GM12878 (cell line): ENCODE measurements at regions not wholly inside any gene's neighbourhood (a gene's known extent, or its start where the extent isn't known, plus 50 kb on each side); places are given as distances from the start of the nearest gene placed in this dataset.

Source experiments
- ATAC-seq: fragments of 200-7000 bp; cut with Tn5 transposase; 3 replicates; pipeline ENCODE4 v1.9.1; 2020; ENCODE audit warnings: mild to moderate bottlenecking, moderate library complexity
- BruUV-seq: library from RNA; stranded (reverse); fragments of 400-500 nt; replicated peaks from 2 replicates; lab custom pipeline; 2021; lab: Mats Ljungman, UMichigan
- CTCF ChIA-PET: fragments of 300-600 bp; sonication (Branson Sonifier 250); formaldehyde crosslinking; extraction: SDS; loops from one replicate; lab custom pipeline; 2021; ENCODE audit warnings: inconsistent platforms; lab: Yijun Ruan, JAX
- POLR2A ChIA-PET: fragments of 350-600 bp; formaldehyde crosslinking; extraction: SDS; loops from one replicate; lab custom pipeline; 2021; ENCODE audit warnings: inconsistent platforms; lab: Charles Lee
- RAD21 ChIA-PET: fragments of 300-600 bp; sonication (Branson Sonifier 250); formaldehyde crosslinking; loops from one replicate; lab custom pipeline; 2023; ENCODE audit warnings: antibody characterized with exemption; ENCODE audit not compliant: unreplicated experiment; lab: Charles Lee
- SMC1A ChIA-PET: fragments of 300-600 bp; sonication (Branson Sonifier 250); formaldehyde crosslinking; loops from one replicate; lab custom pipeline; 2023; ENCODE audit not compliant: unreplicated experiment, uncharacterized antibody; lab: Charles Lee
- DNase-seq: peaks from one replicate; pipeline ENCODE4 v3.0.0-alpha.2; 2011; ENCODE audit warnings: low read depth, low spot score
- FAIRE-seq: peaks from 3 replicates; lab custom pipeline; 2011; peaks lifted over from hg19 to GRCh38; lab: Jason Lieb, UNC
- H2AFZ ChIP-seq: 2 replicates; pipeline ENCODE4 v1.6.0; 2011; ENCODE audit warnings: low read depth, low read length, control low read depth; ENCODE audit not compliant: control insufficient read depth
- H3K27ac ChIP-seq: 2 replicates; pipeline ENCODE4 v1.5.1; 2011; ENCODE audit warnings: control low read depth; ENCODE audit not compliant: control insufficient read depth, insufficient read depth
- H3K27me3 ChIP-seq, 2 experiments: replicated peaks in 1 of 2; 2 replicates each; pipeline versions ENCODE4 v1.6.0 to v1.6.1; 2011; ENCODE audit warnings: low read length in 1 of 2; ENCODE audit not compliant: control insufficient read depth in 2 of 2, insufficient read depth in 2 of 2
- H3K36me3 ChIP-seq, 2 experiments: 2 replicates each; pipeline ENCODE4 v1.5.1; 2011; ENCODE audit warnings: low read length in 1 of 2; ENCODE audit not compliant: control insufficient read depth in 2 of 2, insufficient read depth in 2 of 2
- H3K4me1 ChIP-seq: 2 replicates; pipeline ENCODE4 v1.6.1; 2011; ENCODE audit warnings: mild to moderate bottlenecking, low read length, moderate library complexity, mixed read lengths; ENCODE audit not compliant: control insufficient read depth, insufficient read depth
- H3K4me2 ChIP-seq: 2 replicates; pipeline ENCODE4 v1.6.0; 2011; ENCODE audit warnings: control low read depth; ENCODE audit not compliant: control insufficient read depth, insufficient read depth
- H3K4me3 ChIP-seq: fragments of 200-600 bp; sonication (generic); 2 replicates; pipeline ENCODE4 v1.5.1; 2016
- H3K79me2 ChIP-seq: 2 replicates; pipeline ENCODE4 v1.6.0; 2011; ENCODE audit warnings: low read length; ENCODE audit not compliant: control insufficient read depth, insufficient read depth
- H3K9ac ChIP-seq: 2 replicates; pipeline ENCODE4 v1.8.0; 2011; ENCODE audit warnings: low read length, control low read depth, mixed read lengths; ENCODE audit not compliant: control insufficient read depth, insufficient read depth
- H3K9me3 ChIP-seq: replicated peaks from 3 replicates; pipeline ENCODE4 v1.5.1; 2011; ENCODE audit warnings: mild to moderate bottlenecking, low read length; ENCODE audit not compliant: control insufficient read depth, insufficient read depth
- H4K20me1 ChIP-seq: 2 replicates; pipeline ENCODE4 v1.6.0; 2011; ENCODE audit not compliant: control insufficient read depth, insufficient read depth
- CHD2 ChIP-seq: IDR thresholded peaks from 2 replicates; pipeline ENCODE4 v1.6.1; 2011; ENCODE audit warnings: low read depth, low read length, improper control_type of control experiment, borderline replicate concordance
- ELK1 ChIP-seq: IDR thresholded peaks from 2 replicates; pipeline ENCODE4 v1.6.1; 2012; ENCODE audit warnings: low read depth, low read length, improper control_type of control experiment
- HDAC2 ChIP-seq: fragments of 200-600 bp; sonication (generic); IDR thresholded peaks from 2 replicates; pipeline ENCODE4 v1.6.1; 2017
- IRF3 ChIP-seq: fragments of 450-650 bp; IDR thresholded peaks from 2 replicates; pipeline ENCODE4 v1.6.1; 2014; ENCODE audit warnings: mild to moderate bottlenecking
- MYC ChIP-seq: IDR thresholded peaks from 2 replicates; pipeline ENCODE4 v1.6.1; 2011; ENCODE audit warnings: mild to moderate bottlenecking, low read length, moderate library complexity, inconsistent platforms; ENCODE audit not compliant: insufficient read depth, insufficient replicate concordance, insufficient read length, severe bottlenecking
- RB1 ChIP-seq: fragments of 450-650 bp; formaldehyde crosslinking; IDR thresholded peaks from 2 replicates; pipeline ENCODE4 v1.6.1; 2017; ENCODE audit warnings: mild to moderate bottlenecking, borderline replicate concordance
- REST ChIP-seq: IDR thresholded peaks from 2 replicates; pipeline ENCODE4 v1.6.1; 2012; ENCODE audit warnings: mild to moderate bottlenecking, low read depth, low read length
- SKIL ChIP-seq: fragments of 450-650 bp; IDR thresholded peaks from 2 replicates; pipeline ENCODE4 v1.6.1; 2017; ENCODE audit warnings: mild to moderate bottlenecking, low read depth, inconsistent platforms; ENCODE audit not compliant: poor library complexity, severe bottlenecking
- ZBED1 ChIP-seq: IDR thresholded peaks from 2 replicates; pipeline ENCODE4 v1.6.1; 2016; ENCODE audit warnings: borderline replicate concordance
- ZBTB11 ChIP-seq: fragments of 450-650 bp; formaldehyde crosslinking; IDR thresholded peaks from 2 replicates; pipeline ENCODE4 v1.5.0; 2022; ENCODE audit warnings: mild to moderate bottlenecking, missing genetic modification characterization
- WGBS: methylation state at CpG from one replicate; pipeline ENCODE4 v1.1.6; 2016; ENCODE audit warnings: low lambda C conversion rate; ENCODE audit not compliant: insufficient replicate concordance, insufficient coverage; ENCODE audit errors: missing lambda C conversion rate; 5-methylcytosine and 5-hydroxymethylcytosine counted together
- in situ Hi-C: fragments of 300-500 bp; cut with MboI; formaldehyde crosslinking; loops from 9 replicates; pipeline ENCODE4 v1.14.3; 2018; ENCODE audit warnings: mixed read lengths
- intact Hi-C: fragments of 100-400 bp; cut with micrococcal nuclease; formaldehyde crosslinking; loops from one replicate; pipeline ENCODE4 v1.14.2; 2022; ENCODE audit not compliant: unreplicated experiment
- TF ChIP-seq, protein P1 (sequence below): IDR thresholded peaks from 2 replicates; pipeline ENCODE4 v1.6.1; 2011; ENCODE audit warnings: low read depth, low read length, improper control_type of control experiment, borderline replicate concordance

GRCh38 chr11:42593441-42593840 lies 718.4 kb upstream of the API5 start:
- no peak for FAIRE-seq
- no peaks in the 10 kb centered on the region for H4K20me1 ChIP-seq
- no TSS peak for BruUV-seq
- TF ChIP-seq HDAC2: no peak
- no peak for TF ChIP-seq ZBTB11 (CRISPR knock-in tag)
- no peak for TF ChIP-seq ZBED1
- no peak for TF ChIP-seq RB1
- TF ChIP-seq MYC: no peak
- TF ChIP-seq IRF3: no peak
- TF ChIP-seq, protein P1, sequence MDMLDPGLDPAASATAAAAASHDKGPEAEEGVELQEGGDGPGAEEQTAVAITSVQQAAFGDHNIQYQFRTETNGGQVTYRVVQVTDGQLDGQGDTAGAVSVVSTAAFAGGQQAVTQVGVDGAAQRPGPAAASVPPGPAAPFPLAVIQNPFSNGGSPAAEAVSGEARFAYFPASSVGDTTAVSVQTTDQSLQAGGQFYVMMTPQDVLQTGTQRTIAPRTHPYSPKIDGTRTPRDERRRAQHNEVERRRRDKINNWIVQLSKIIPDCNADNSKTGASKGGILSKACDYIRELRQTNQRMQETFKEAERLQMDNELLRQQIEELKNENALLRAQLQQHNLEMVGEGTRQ: no peak
- no peak for TF ChIP-seq CHD2
- no peak for TF ChIP-seq ELK1
- TF ChIP-seq REST: no peak
- TF ChIP-seq SKIL: no peak

More at GRCh38 chr11:42593441-42593840, 718.4 kb upstream of the API5 start:
- ChIA-PET CTCF (no interaction called here), RAD21 (no interaction called here), SMC1A (no interaction called here), POLR2A (no interaction called here)
- no peaks in the 10 kb centered on the region; a peak in 1 of 4 replicates for H3K27me3 ChIP-seq
- 3% methylated on average over 2 of the region's 2 CpGs for WGBS
- no peaks in the 10 kb centered on the region for H3K79me2 ChIP-seq
- H3K4me2 ChIP-seq: no peak overlapping the region
- ATAC-seq (no peak), DNase-seq (no peak)
- H3K36me3 ChIP-seq: no peaks in the 10 kb centered on the region
- H3K27ac ChIP-seq: no peak overlapping the region
- H3K4me1 ChIP-seq: no peaks in the 10 kb centered on the region
- intact Hi-C loops (no loop called here), in situ Hi-C loops (no loop called here)
- no peak overlapping the region for H3K9ac ChIP-seq
- H2AFZ ChIP-seq: no peak overlapping the region
- no peaks in the 10 kb centered on the region for H3K9me3 ChIP-seq
- no peak overlapping the region for H3K4me3 ChIP-seq
